Calu3 (cell line): ENCODE measurements at regions not wholly inside any gene's neighbourhood (a gene's known extent, or its start where the extent isn't known, plus 50 kb on each side); places are given as distances from the start of the nearest gene placed in this dataset.

Experiments used
- BruUV-seq: library from RNA; stranded (reverse); fragments of 400-500 nt; replicated peaks from 2 replicates; lab custom pipeline; 2021; lab: Mats Ljungman, UMichigan
- CTCF ChIA-PET: fragments of 300-600 bp; sonication (Branson Sonifier 250); formaldehyde crosslinking; loops from one replicate; lab custom pipeline; 2022; ENCODE audit warnings: antibody characterized with exemption; lab: Charles Lee
- DNase-seq: peaks from one replicate; pipeline ENCODE4 v3.0.0; 2022
- H3K27ac Mint-ChIP-seq: one replicate; pipeline ENCODE4 v1.8.0; 2022; ENCODE audit warnings: mixed read lengths; ENCODE audit not compliant: unreplicated experiment
- H3K27me3 Mint-ChIP-seq: one replicate; pipeline ENCODE4 v1.8.0; 2022; ENCODE audit warnings: mixed read lengths; ENCODE audit not compliant: unreplicated experiment
- H3K36me3 Mint-ChIP-seq: one replicate; pipeline ENCODE4 v1.8.0; 2022; ENCODE audit warnings: mild to moderate bottlenecking, moderate library complexity, mixed read lengths; ENCODE audit not compliant: insufficient read depth, unreplicated experiment
- H3K4me1 Mint-ChIP-seq: one replicate; pipeline ENCODE4 v1.8.0; 2022; ENCODE audit warnings: mild to moderate bottlenecking, low read depth, mixed read lengths; ENCODE audit not compliant: unreplicated experiment
- H3K4me3 Mint-ChIP-seq: one replicate; pipeline ENCODE4 v1.8.0; 2022; ENCODE audit warnings: mild to moderate bottlenecking, low read depth, moderate library complexity, mixed read lengths; ENCODE audit not compliant: unreplicated experiment
- H3K9me3 Mint-ChIP-seq: one replicate; pipeline ENCODE4 v1.8.0; 2022; ENCODE audit warnings: low read depth, mixed read lengths; ENCODE audit not compliant: unreplicated experiment
- intact Hi-C: fragments of 100-400 bp; cut with micrococcal nuclease; formaldehyde crosslinking; loops from one replicate; pipeline ENCODE4 v1.10.0; 2022; ENCODE audit not compliant: unreplicated experiment
- TF ChIP-seq, protein P1 (sequence below): fragments of 200-600 bp; IDR thresholded peaks from one replicate; pipeline ENCODE4 v1.8.0; 2022; ENCODE audit warnings: antibody characterized with exemption; ENCODE audit not compliant: unreplicated experiment

GRCh38 chr10:10092581-10092980 is 925.1 kb upstream of the CELF2 start:
- H3K27ac Mint-ChIP-seq, result no peak overlapping the region
- intact Hi-C loops, result no loop called here
- H3K36me3 Mint-ChIP-seq, result no peaks in the 10 kb centered on the region
- H3K9me3 Mint-ChIP-seq, result peaks cover 7% of the 10 kb centered on the region
- BruUV-seq, result no TSS peak
- CTCF ChIA-PET, result no interaction called here
- no peaks in the 10 kb centered on the region for H3K4me1 Mint-ChIP-seq
- DNase-seq, result no peak
- H3K27me3 Mint-ChIP-seq, result no peaks in the 10 kb centered on the region
- no peak overlapping the region for H3K4me3 Mint-ChIP-seq
- TF ChIP-seq, protein P1, sequence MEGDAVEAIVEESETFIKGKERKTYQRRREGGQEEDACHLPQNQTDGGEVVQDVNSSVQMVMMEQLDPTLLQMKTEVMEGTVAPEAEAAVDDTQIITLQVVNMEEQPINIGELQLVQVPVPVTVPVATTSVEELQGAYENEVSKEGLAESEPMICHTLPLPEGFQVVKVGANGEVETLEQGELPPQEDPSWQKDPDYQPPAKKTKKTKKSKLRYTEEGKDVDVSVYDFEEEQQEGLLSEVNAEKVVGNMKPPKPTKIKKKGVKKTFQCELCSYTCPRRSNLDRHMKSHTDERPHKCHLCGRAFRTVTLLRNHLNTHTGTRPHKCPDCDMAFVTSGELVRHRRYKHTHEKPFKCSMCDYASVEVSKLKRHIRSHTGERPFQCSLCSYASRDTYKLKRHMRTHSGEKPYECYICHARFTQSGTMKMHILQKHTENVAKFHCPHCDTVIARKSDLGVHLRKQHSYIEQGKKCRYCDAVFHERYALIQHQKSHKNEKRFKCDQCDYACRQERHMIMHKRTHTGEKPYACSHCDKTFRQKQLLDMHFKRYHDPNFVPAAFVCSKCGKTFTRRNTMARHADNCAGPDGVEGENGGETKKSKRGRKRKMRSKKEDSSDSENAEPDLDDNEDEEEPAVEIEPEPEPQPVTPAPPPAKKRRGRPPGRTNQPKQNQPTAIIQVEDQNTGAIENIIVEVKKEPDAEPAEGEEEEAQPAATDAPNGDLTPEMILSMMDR, result no peak

DNA sequence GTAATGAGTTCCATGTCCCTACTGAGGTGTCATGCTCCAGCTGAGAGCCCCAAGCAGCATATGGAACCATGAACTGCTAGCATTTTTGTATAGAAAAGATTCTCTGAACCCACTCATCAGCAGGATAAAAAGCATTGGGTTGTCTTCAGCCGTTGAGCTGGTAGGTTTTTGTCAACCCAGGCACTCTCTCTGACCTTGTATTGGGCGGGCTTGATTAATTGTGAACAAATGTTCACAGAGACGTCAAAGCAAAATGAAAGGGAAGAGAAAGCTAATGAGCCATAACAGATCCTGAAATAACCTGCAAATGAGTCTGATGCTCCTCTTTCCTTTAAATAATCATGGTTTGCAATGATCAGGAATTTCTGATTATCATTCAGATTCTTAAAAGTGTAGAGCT is 924.7 kb upstream of the CELF2 start:
- Mint-ChIP-seq H3K27ac (no peak overlapping the region), H3K9me3 (peaks cover 7% of the 10 kb centered on the region), H3K4me3 (no peak overlapping the region), H3K27me3 (no peaks in the 10 kb centered on the region), H3K4me1 (no peaks in the 10 kb centered on the region), H3K36me3 (no peaks in the 10 kb centered on the region)
- CTCF ChIA-PET, result no interaction called here
- TF ChIP-seq, protein P1, result no peak
- intact Hi-C loops, result no loop called here
- no peak for DNase-seq
- no TSS peak for BruUV-seq

GRCh38 chr10:10094691-10095090 is 923.0 kb upstream of the CELF2 start:
- no peak overlapping the region for H3K27ac Mint-ChIP-seq
- no peak overlapping the region for H3K4me3 Mint-ChIP-seq
- no TSS peak for BruUV-seq
- intact Hi-C loops, result no loop called here
- H3K9me3 Mint-ChIP-seq, result peaks cover 7% of the 10 kb centered on the region
- CTCF ChIA-PET, result no interaction called here
- DNase-seq, result no peak
- H3K4me1 Mint-ChIP-seq, result no peaks in the 10 kb centered on the region
- no peaks in the 10 kb centered on the region for H3K27me3 Mint-ChIP-seq
- H3K36me3 Mint-ChIP-seq, result no peaks in the 10 kb centered on the region
- TF ChIP-seq, protein P1, result no peak

DNA sequence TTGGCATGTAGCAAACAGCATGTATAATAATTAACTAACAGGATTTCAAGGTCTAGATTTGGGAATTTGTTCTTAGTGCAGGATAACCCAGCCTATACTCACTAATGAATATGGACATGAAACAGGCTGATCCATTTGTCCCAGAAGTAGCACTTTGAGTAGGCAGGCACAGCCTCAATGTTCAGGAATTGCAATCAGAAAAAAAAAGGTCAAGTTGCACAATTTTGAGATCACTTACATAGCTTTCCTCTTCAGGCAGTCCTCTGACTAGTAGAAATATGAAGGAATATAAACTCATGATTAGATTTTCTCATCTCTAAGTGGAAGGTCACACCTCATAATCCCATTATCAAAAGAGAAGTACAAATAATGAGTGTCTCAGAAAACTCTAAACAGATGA is 921.4 kb upstream of the CELF2 start:
- Mint-ChIP-seq H3K27me3 (no peaks in the 10 kb centered on the region), H3K4me1 (no peaks in the 10 kb centered on the region), H3K27ac (no peak overlapping the region), H3K36me3 (no peaks in the 10 kb centered on the region), H3K4me3 (no peak overlapping the region), H3K9me3 (no peaks in the 10 kb centered on the region)
- intact Hi-C loops, result no loop called here
- TF ChIP-seq, protein P1, result no peak
- DNase-seq, result no peak
- CTCF ChIA-PET, result no interaction called here
- BruUV-seq, result no TSS peak

DNA sequence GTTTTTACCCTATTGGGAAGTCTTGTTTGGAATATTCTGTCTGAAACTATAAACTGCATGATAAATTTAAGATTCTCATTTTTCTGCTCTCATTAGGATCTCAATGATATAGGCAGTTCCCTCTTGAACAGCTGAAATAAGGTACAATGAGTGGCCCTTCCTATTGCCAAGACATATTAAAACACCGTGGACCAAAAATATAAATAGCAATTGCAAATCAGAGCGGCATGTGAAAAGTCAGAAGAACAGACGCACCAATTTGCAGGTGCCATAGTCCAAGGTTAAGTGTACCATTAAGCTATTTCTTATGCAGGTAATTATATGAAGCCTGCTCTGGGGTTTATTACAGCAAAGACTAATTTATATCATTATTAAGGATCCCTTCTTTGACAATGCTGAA is 920.8 kb upstream of the CELF2 start:
- no peaks in the 10 kb centered on the region for H3K36me3 Mint-ChIP-seq
- no peaks in the 10 kb centered on the region for H3K27me3 Mint-ChIP-seq
- no peak overlapping the region for H3K4me3 Mint-ChIP-seq
- no peak overlapping the region for H3K27ac Mint-ChIP-seq
- no peaks in the 10 kb centered on the region for H3K4me1 Mint-ChIP-seq
- TF ChIP-seq, protein P1, result no peak
- CTCF ChIA-PET, result no interaction called here
- DNase-seq, result no peak
- H3K9me3 Mint-ChIP-seq, result no peaks in the 10 kb centered on the region
- intact Hi-C loops, result no loop called here
- no TSS peak for BruUV-seq
